GM12872 (cell line): ENCODE measurements at regions not wholly inside any gene's neighbourhood (a gene's known extent, or its start where the extent isn't known, plus 50 kb on each side); places are given as distances from the start of the nearest gene placed in this dataset.
A peak's percentile ranks its signal among the peaks of the same experiment; 100 is the strongest.

Source experiments
- CTCF ChIP-seq: IDR thresholded peaks from 3 replicates; pipeline ENCODE4 v1.5.1; 2011; ENCODE audit warnings: low read depth, mild to moderate bottlenecking, low read length, moderate library complexity; ENCODE audit not compliant: insufficient read depth

- TF ChIP-seq CTCF: no peak
Observed at GRCh38 chr6:86193821-86194220, 551.1 kb upstream of the SYNCRIP start.

GRCh38 chr6:86192123-86192522 lies 549.4 kb upstream of the SYNCRIP start:
- peak; percentile 67 for TF ChIP-seq CTCF

GRCh38 chr6:86175149-86175548 lies 532.5 kb upstream of the SYNCRIP start:
- peak; percentile 64 for TF ChIP-seq CTCF

- TF ChIP-seq CTCF: no peak
Observed at GRCh38 chr6:86154852-86155251, 512.2 kb upstream of the SYNCRIP start.

GRCh38 chr6:86153521-86153920 lies 510.8 kb upstream of the SYNCRIP start:
- TF ChIP-seq CTCF: no peak

DNA sequence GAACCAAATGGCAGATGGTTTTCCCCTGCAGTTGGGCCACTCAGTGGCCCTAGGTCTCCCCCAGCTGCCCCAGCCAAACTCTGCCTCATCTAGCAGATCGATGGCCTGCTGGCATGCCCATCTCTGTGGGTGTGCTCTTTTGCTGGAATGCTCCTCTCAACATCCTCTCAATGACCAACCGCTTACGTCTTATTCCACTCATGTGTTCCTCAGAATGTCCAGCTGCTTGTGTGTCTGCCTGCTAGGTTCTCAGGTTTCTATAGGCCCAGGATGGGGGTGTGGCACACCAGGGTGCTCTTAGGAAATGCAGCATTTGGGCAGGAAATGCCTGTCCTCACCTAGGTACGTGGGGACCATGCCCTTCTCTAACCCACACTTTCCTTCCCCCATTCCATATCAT lies 509.9 kb upstream of the SYNCRIP start:
- no peak for TF ChIP-seq CTCF

GRCh38 chr6:86148586-86148985 lies 505.9 kb upstream of the SYNCRIP start:
- no peak for TF ChIP-seq CTCF

GRCh38 chr6:86147859-86148258 lies 505.2 kb upstream of the SYNCRIP start:
- TF ChIP-seq CTCF: no peak
